ENCODE measurements at regions not wholly inside any gene's neighbourhood (a gene's known extent, or its start where the extent isn't known, plus 50 kb on each side); places are given as distances from the start of the nearest gene placed in this dataset.

DNA sequence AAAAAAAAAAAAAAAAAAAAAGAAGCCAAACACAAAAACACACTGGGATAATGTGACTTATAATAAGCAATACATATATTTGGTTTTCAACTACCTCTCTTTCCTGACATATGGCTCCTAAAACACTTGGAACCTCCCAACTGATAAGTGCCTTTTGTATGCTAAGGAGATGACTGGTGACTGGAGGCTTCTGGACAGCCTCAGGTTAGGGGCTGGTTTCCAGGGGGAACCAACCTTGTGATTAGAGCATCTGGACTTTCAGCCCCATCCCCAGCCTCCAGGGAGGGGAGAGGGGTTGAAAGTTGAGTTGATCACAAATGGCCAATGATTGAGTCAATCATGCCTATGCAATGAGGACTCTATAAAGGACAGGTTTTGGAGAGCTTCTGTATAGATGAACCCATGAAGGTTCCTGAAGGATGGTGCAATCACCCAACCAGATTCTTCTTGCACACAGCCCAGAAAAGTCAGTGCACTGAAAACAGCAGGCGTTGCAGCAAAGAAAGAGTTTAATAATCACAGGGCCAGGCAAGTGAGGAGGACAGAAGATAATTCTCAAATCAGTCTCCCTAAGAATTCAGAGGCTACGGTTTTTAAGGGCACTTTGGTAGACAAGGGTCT is 276.7 kb downstream of the AUH start:
- intact Hi-C loops (cut with DNase I, micrococcal nuclease) = no loop called here
- Histone ChIP-seq H3K36me3 (ENCODE audit: low read depth) (no peaks in the 10 kb centered on the region), H3K4me3 (no peak overlapping the region), H3K9me3 (no peaks in the 10 kb centered on the region), H3K4me1 (ENCODE audit: low read depth) (no peaks in the 10 kb centered on the region)
- no peak for ATAC-seq
- TF ChIP-seq, protein P1, sequence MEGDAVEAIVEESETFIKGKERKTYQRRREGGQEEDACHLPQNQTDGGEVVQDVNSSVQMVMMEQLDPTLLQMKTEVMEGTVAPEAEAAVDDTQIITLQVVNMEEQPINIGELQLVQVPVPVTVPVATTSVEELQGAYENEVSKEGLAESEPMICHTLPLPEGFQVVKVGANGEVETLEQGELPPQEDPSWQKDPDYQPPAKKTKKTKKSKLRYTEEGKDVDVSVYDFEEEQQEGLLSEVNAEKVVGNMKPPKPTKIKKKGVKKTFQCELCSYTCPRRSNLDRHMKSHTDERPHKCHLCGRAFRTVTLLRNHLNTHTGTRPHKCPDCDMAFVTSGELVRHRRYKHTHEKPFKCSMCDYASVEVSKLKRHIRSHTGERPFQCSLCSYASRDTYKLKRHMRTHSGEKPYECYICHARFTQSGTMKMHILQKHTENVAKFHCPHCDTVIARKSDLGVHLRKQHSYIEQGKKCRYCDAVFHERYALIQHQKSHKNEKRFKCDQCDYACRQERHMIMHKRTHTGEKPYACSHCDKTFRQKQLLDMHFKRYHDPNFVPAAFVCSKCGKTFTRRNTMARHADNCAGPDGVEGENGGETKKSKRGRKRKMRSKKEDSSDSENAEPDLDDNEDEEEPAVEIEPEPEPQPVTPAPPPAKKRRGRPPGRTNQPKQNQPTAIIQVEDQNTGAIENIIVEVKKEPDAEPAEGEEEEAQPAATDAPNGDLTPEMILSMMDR (IDR thresholded peaks at IDR 0.05) = no peak
- DNase-seq = no peak

DNA sequence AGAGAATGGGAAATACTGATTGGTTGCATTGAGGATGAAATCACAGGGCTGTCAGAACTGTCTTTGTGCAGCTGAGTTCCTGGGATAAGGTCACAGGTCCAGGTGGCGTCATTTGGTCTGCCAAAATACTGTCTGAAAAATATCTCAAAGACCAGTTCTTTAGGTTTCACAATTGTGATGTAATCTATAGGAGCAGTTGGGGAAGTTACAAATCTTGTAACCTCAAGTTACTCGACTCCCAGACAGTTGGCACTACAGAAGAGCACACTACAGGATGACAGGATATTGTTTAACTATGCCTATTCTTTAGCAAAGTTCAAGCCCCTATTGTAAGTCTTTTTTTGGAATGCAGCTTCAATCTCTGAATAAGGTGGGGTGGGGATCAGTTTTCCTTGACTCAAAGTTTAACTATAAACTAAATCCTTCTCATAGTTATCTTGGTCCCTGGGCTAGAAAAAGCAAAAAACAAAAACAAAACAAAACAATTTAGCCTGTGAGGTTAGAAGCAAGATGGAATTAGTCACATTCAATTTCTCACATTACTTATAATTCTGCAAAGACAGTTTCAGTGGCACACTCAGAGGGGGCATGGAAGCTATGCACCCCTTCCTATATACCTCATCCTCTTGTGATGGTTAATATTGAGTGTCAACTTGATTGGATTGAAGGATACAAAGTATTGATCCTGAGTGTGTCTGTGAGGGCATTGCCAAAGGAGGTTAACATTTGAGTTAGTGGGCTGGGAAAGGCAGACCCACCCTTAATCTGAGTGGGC is 276.0 kb downstream of the AUH start:
- Histone ChIP-seq H3K4me3 (no peak overlapping the region), H3K9me3 (no peaks in the 10 kb centered on the region), H3K36me3 (ENCODE audit: low read depth) (no peaks in the 10 kb centered on the region), H3K4me1 (ENCODE audit: low read depth) (no peaks in the 10 kb centered on the region)
- TF ChIP-seq, protein P1 (IDR thresholded peaks at IDR 0.05) = no peak
- ATAC-seq (no peak), DNase-seq (no peak)
- intact Hi-C loops (cut with DNase I, micrococcal nuclease) = no loop called here

DNA sequence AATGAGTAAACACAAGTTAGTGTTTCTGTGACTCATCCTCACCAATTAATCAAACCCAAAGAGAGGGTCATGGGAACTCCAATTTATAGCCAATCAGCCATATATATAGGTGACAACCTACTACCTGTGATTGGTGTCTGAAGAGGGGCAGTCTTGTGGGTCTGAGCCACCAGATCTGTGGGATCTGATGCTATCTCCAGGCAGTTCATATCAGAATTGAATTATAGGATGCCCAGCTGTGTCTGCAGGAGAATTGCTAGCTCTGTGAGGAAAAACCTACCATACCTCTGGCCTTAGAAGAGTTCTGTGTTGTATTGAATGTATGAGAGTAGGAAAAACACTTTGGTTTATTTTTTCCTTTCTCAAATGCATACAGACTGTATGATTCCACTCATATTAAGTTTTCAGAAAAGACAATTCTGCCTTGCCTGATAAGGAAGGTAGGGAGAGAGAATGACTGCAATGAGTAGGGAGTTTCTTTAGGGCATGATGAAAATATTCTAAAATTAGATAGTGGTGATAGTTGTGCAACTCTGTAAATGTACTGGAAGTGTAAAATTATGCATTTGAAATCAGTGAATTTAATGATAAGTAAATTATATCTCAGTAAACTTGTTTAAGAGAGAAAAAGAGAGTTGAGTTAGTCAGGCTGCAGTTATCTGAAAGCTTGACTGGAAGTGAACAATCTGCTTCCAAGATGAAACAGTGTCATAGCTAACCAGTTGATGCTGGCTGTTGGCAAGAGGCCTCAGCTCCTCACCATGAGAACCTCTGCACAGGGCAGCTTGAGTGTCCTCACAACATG is 274.9 kb downstream of the AUH start:
- no peak for DNase-seq
- intact Hi-C loops (cut with DNase I, micrococcal nuclease) = no loop called here
- Histone ChIP-seq H3K4me3 (no peak overlapping the region), H3K4me1 (ENCODE audit: low read depth) (no peaks in the 10 kb centered on the region), H3K36me3 (ENCODE audit: low read depth) (no peaks in the 10 kb centered on the region), H3K9me3 (no peaks in the 10 kb centered on the region)
- ATAC-seq = no peak
- TF ChIP-seq, protein P1 (IDR thresholded peaks at IDR 0.05) = no peak

DNA sequence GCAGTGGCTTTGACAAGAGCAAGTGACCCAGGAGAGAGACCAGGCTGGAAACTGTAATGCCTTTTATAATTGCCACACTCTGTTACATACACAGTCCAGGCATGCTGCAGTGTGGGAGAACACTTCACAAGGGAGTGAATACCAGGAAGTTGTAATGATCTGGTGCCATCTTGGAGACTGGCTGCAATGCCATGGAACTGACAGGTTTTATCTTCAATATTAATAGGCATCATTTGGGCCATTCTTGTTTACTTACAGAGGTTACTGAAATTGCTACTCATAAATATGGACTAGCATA is 274.3 kb downstream of the AUH start:
- TF ChIP-seq, protein P1 (IDR thresholded peaks at IDR 0.05) = no peak
- DNase-seq (no peak), ATAC-seq (no peak)
- intact Hi-C loops (cut with DNase I, micrococcal nuclease) = no loop called here
- H3K36me3 ChIP-seq (ENCODE audit: low read depth) = no peaks in the 10 kb centered on the region
- H3K9me3 ChIP-seq = no peaks in the 10 kb centered on the region
- H3K4me1 ChIP-seq (ENCODE audit: low read depth) = no peaks in the 10 kb centered on the region
- H3K4me3 ChIP-seq = no peak overlapping the region

DNA sequence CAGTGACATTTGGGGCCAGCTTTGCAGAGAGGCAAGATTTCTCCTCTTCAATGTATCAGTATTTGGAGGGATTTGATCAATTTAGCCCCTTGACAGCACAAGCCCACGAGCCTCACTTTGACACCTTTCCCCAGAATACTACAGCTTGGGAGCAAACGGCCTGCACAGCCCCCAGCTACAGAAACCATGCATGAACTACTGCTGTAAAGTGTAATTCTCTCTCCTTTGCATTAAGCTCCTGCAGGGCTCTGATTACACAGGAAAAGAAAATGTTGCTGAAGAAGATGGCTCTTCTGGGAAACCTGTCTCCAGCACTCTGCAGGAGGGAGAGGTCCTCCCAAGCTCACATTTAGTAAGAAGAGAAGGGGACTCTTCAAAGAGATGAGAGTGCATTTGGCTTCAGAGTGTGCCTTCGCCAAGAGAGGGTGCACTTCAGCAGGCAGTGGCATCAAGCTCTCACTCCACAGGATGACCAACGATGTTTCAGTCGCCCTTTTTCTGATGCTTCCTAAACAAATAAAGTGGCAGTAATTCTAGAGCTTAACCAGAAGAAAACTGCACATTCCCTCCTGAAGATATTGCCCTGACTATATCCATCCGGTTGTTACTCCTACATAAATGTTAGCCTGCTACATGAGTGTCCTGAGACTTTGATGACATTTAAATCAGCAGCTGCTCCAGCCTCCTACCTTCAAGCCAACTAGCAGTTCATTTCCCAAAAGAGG is 272.2 kb downstream of the AUH start:
- Histone ChIP-seq H3K4me3 (no peak overlapping the region), H3K9me3 (peaks cover 6% of the 10 kb centered on the region), H3K36me3 (ENCODE audit: low read depth) (no peaks in the 10 kb centered on the region), H3K4me1 (ENCODE audit: low read depth) (no peaks in the 10 kb centered on the region)
- TF ChIP-seq, protein P1 (IDR thresholded peaks at IDR 0.05) = no peak
- DNase-seq (peak in 2 of 3 donors; percentile 43 to 58), ATAC-seq (peak; percentile 70)
- intact Hi-C loops (cut with DNase I, micrococcal nuclease) = no loop called here
